Caco-2 (cell line): ENCODE measurements at regions not wholly inside any gene's neighbourhood (a gene's known extent, or its start where the extent isn't known, plus 50 kb on each side); places are given as distances from the start of the nearest gene placed in this dataset.

Experiments
- BruUV-seq: library from RNA; stranded (reverse); fragments of 400-500 nt; replicated peaks from 2 replicates; lab custom pipeline; 2021; lab: Mats Ljungman, UMichigan
- CTCF ChIA-PET: fragments of 300-600 bp; sonication (Branson Sonifier 250); formaldehyde crosslinking; loops from one replicate; lab custom pipeline; 2022; ENCODE audit warnings: antibody characterized with exemption; lab: Charles Lee
- POLR2A ChIA-PET: fragments of 300-600 bp; sonication (Branson Sonifier 250); formaldehyde crosslinking; loops from one replicate; lab custom pipeline; 2022; ENCODE audit warnings: antibody characterized with exemption; lab: Charles Lee
- DNase-seq, 2 experiments: peaks; one replicate each; pipeline versions ENCODE4 v3.0.0 to v3.0.0-alpha.2; 2020 to 2022
- H3K27me3 ChIP-seq: replicated peaks from 2 replicates; pipeline ENCODE4 v1.6.0; 2011; ENCODE audit warnings: low read length; ENCODE audit not compliant: control insufficient read depth, insufficient read depth
- H3K36me3 ChIP-seq: 2 replicates; pipeline ENCODE4 v1.5.1; 2011; ENCODE audit warnings: low read length; ENCODE audit not compliant: control insufficient read depth, insufficient read depth
- H3K4me1 ChIP-seq: fragments of 250-450 bp; sonication (Bioruptor Pico); 2 replicates; pipeline ENCODE4 v1.5.1; 2020; ENCODE audit warnings: mild to moderate bottlenecking
- H3K4me3 ChIP-seq: 2 replicates; pipeline ENCODE4 v1.5.1; 2011; ENCODE audit warnings: low read depth, mild to moderate bottlenecking, control low read depth, low read length
- H3K9me3 ChIP-seq: fragments of 250-450 bp; sonication (Bioruptor Pico); 2 replicates; pipeline ENCODE4 v1.5.1; 2020; ENCODE audit warnings: mild to moderate bottlenecking, moderate library complexity
- H3K27ac Mint-ChIP-seq: one replicate; pipeline ENCODE4 v1.8.0; 2022; ENCODE audit warnings: mixed read lengths; ENCODE audit not compliant: unreplicated experiment
- H3K27me3 Mint-ChIP-seq: one replicate; pipeline ENCODE4 v1.8.0; 2022; ENCODE audit warnings: mixed read lengths; ENCODE audit not compliant: insufficient read depth, unreplicated experiment
- H3K36me3 Mint-ChIP-seq: one replicate; pipeline ENCODE4 v1.8.0; 2022; ENCODE audit warnings: mild to moderate bottlenecking, mixed read lengths; ENCODE audit not compliant: insufficient read depth, unreplicated experiment
- H3K4me1 Mint-ChIP-seq: one replicate; pipeline ENCODE4 v1.8.0; 2022; ENCODE audit warnings: low read depth, mixed read lengths; ENCODE audit not compliant: unreplicated experiment
- H3K4me3 Mint-ChIP-seq: one replicate; pipeline ENCODE4 v1.8.0; 2022; ENCODE audit warnings: mild to moderate bottlenecking, moderate library complexity, mixed read lengths; ENCODE audit not compliant: unreplicated experiment
- H3K9me3 Mint-ChIP-seq: one replicate; pipeline ENCODE4 v1.8.0; 2022; ENCODE audit warnings: mixed read lengths; ENCODE audit not compliant: unreplicated experiment
- CTCF ChIP-seq, 2 experiments: fragments of 200-600 bp in 1 of 2; IDR thresholded peaks; 1 replicate in 1 of 2; 2 replicates in 1 of 2; pipeline versions ENCODE4 v1.5.1 to v1.8.0; 2011 to 2022; ENCODE audit warnings: antibody characterized with exemption in 1 of 2, control low read depth in 1 of 2, inconsistent platforms in 1 of 2, low read depth in 1 of 2, low read length in 1 of 2, mild to moderate bottlenecking in 1 of 2, moderate library complexity in 1 of 2; ENCODE audit not compliant: insufficient read depth in 1 of 2, severe bottlenecking in 1 of 2, unreplicated experiment in 1 of 2
- intact Hi-C: fragments of 100-400 bp; cut with micrococcal nuclease; formaldehyde crosslinking; loops from one replicate; pipeline ENCODE4 v1.10.0; 2022; ENCODE audit not compliant: unreplicated experiment

GRCh38 chr6:16955899-16956298 is 146.0 kb upstream of the STMND1 start:
- Histone ChIP-seq H3K4me3 (no peak overlapping the region), H3K4me1 (no peaks in the 10 kb centered on the region), H3K27me3 (no peaks in the 10 kb centered on the region; the same call in none of the 2 replicates), H3K9me3 (no peaks in the 10 kb centered on the region), H3K36me3 (no peaks in the 10 kb centered on the region)
- Mint-ChIP-seq H3K27ac (no peak overlapping the region), H3K27me3 (peaks cover 32% of the 10 kb centered on the region), H3K36me3 (no peaks in the 10 kb centered on the region), H3K9me3 (no peaks in the 10 kb centered on the region), H3K4me1 (no peaks in the 10 kb centered on the region), H3K4me3 (no peak overlapping the region)
- BruUV-seq = no TSS peak
- POLR2A ChIA-PET = interaction anchor here (0.5 kb wide), 1 partner anchor 225 kb away, joined by 4 read pairs; no protein-coding TSS in a partner anchor
- intact Hi-C loops = no loop called here
- TF ChIP-seq CTCF (IDR thresholded peaks at IDR 0.05; ENCODE audit: insufficient read depth in 1 of 2, low read depth in 1 of 2, low read length in 1 of 2, severe bottlenecking in 1 of 2, unreplicated experiment in 1 of 2) = no peak
- CTCF ChIA-PET = no interaction called here
- no peak for DNase-seq

GRCh38 chr6:16953905-16954304 is 147.9 kb upstream of the STMND1 start:
- BruUV-seq = no TSS peak
- Histone ChIP-seq H3K4me1 (no peaks in the 10 kb centered on the region), H3K4me3 (no peak overlapping the region), H3K9me3 (no peaks in the 10 kb centered on the region), H3K36me3 (no peaks in the 10 kb centered on the region), H3K27me3 (no peaks in the 10 kb centered on the region)
- no peak for TF ChIP-seq CTCF (IDR thresholded peaks at IDR 0.05; ENCODE audit: insufficient read depth in 1 of 2, low read depth in 1 of 2, low read length in 1 of 2, severe bottlenecking in 1 of 2, unreplicated experiment in 1 of 2)
- Mint-ChIP-seq H3K9me3 (no peaks in the 10 kb centered on the region), H3K4me3 (no peak overlapping the region), H3K36me3 (no peaks in the 10 kb centered on the region), H3K27ac (no peak overlapping the region), H3K4me1 (no peaks in the 10 kb centered on the region), H3K27me3 (peaks cover 30% of the 10 kb centered on the region)
- DNase-seq = no peak
- POLR2A ChIA-PET = no interaction called here
- CTCF ChIA-PET = no interaction called here
- intact Hi-C loops = no loop called here

GRCh38 chr6:16953446-16953845 is 148.4 kb upstream of the STMND1 start:
- DNase-seq = no peak
- Histone ChIP-seq H3K9me3 (no peaks in the 10 kb centered on the region), H3K4me1 (no peaks in the 10 kb centered on the region), H3K36me3 (no peaks in the 10 kb centered on the region), H3K27me3 (no peaks in the 10 kb centered on the region), H3K4me3 (no peak overlapping the region)
- H3K4me1 Mint-ChIP-seq = no peaks in the 10 kb centered on the region
- H3K27ac Mint-ChIP-seq = no peak overlapping the region
- no peak for TF ChIP-seq CTCF (IDR thresholded peaks at IDR 0.05; ENCODE audit: insufficient read depth in 1 of 2, low read depth in 1 of 2, low read length in 1 of 2, severe bottlenecking in 1 of 2, unreplicated experiment in 1 of 2)
- H3K36me3 Mint-ChIP-seq = no peaks in the 10 kb centered on the region
- POLR2A ChIA-PET = no interaction called here
- CTCF ChIA-PET = no interaction called here
- peaks cover 29% of the 10 kb centered on the region for H3K27me3 Mint-ChIP-seq
- intact Hi-C loops = no loop called here
- H3K4me3 Mint-ChIP-seq = no peak overlapping the region
- BruUV-seq = no TSS peak
- no peaks in the 10 kb centered on the region for H3K9me3 Mint-ChIP-seq
